Muscle layer of duodenum (tissue), 2 donors: ENCODE measurements at regions not wholly inside any gene's neighbourhood (a gene's known extent, or its start where the extent isn't known, plus 50 kb on each side); places are given as distances from the start of the nearest gene placed in this dataset.

Experiments used
- H3K27ac ChIP-seq: one replicate; pipeline ENCODE4 v1.7.0; 2013; ENCODE audit warnings: mild to moderate bottlenecking, low read length
- H3K27me3 ChIP-seq: one replicate; pipeline ENCODE4 v1.7.0; 2013; ENCODE audit warnings: low read depth, mild to moderate bottlenecking, control low read depth, low read length
- H3K36me3 ChIP-seq, 2 donors: one replicate each; pipeline ENCODE4 v1.7.0; 2013; ENCODE audit warnings: low read length in 2 of 2, control low read depth in 1 of 2, mild to moderate bottlenecking in 1 of 2; ENCODE audit not compliant: insufficient read depth in 2 of 2, control insufficient read depth in 1 of 2
- H3K4me1 ChIP-seq, 2 donors: one replicate each; pipeline ENCODE4 v1.7.0; 2013; ENCODE audit warnings: low read length in 2 of 2, mild to moderate bottlenecking in 2 of 2, control low read depth in 1 of 2, moderate library complexity in 1 of 2; ENCODE audit not compliant: insufficient read depth in 2 of 2, control insufficient read depth in 1 of 2
- H3K4me3 ChIP-seq, 2 donors: one replicate each; pipeline ENCODE4 v1.7.0; 2013; ENCODE audit warnings: low read length in 2 of 2, low read depth in 1 of 2, mild to moderate bottlenecking in 1 of 2
- H3K9me3 ChIP-seq, 2 donors: one replicate each; pipeline ENCODE4 v1.7.0; 2013; ENCODE audit warnings: low read length in 2 of 2, control low read depth in 1 of 2, mild to moderate bottlenecking in 1 of 2; ENCODE audit not compliant: control insufficient read depth in 1 of 2
- donor health status: healthy.

DNA sequence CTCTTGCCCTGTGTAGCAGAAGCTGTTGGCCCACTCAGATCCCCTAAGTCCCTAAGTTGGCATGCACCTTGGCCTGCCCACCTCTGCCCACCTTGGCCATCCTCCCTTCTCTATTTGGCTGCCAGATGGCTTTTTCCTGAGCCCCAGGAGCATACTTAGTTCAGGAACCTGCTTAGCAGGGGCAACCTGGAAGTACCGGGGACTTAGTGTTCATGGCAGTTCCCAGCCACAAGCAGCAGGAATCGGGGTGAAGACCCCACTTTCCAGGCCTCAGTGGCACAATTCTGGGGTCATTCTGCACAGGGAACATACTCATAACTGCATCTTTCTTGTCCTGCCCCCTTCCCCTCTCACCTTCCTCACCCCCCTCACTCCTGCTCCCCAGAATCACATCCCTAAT, 158.0 kb upstream of the PMEPA1 start:
- no peaks in the 10 kb centered on the region for H3K9me3 ChIP-seq
- H3K27me3 ChIP-seq: no peaks in the 10 kb centered on the region

GRCh38 chr20:57867181-57867803, 157.5 kb upstream of the PMEPA1 start:
- Histone ChIP-seq H3K4me3 (no peak overlapping the region), H3K36me3 (no peaks in the 10 kb centered on the region), H3K27ac (no peak overlapping the region), H3K27me3 (no peaks in the 10 kb centered on the region), H3K9me3 (no peaks in the 10 kb centered on the region), H3K4me1 (no peaks in the 10 kb centered on the region)

More for the DNA sequence above, 158.0 kb upstream of the PMEPA1 start:
- H3K4me1 ChIP-seq: no peaks in the 10 kb centered on the region
- H3K4me3 ChIP-seq: no peak overlapping the region
- no peak overlapping the region for H3K27ac ChIP-seq
- H3K36me3 ChIP-seq: no peaks in the 10 kb centered on the region

- Histone ChIP-seq H3K27me3 (no peaks in the 10 kb centered on the region), H3K27ac (no peak overlapping the region), H3K4me1 (no peaks in the 10 kb centered on the region), H3K9me3 (no peaks in the 10 kb centered on the region), H3K4me3 (no peak overlapping the region), H3K36me3 (no peaks in the 10 kb centered on the region)
Observed at GRCh38 chr20:57866250-57867106, 156.7 kb upstream of the PMEPA1 start.

DNA sequence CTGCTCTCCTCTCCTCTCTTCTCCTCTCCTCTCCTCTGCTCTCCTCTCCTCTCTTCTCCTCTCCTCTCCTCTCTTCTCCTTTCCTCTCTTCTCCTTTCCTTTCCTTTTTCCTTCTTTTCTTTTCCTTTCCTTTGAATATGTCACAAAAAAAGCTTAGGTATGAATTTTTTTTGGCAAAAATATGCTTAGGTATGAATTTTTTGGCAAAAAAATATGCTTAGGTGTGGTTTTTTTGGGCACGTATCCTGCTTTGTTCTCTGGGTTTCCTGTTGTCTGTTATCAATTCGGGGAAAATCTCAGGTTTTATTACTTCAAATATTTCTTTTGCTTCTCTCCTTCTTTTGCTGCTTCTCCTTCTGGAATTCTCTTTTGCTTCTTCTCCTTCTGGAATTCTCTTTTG, 155.5 kb upstream of the PMEPA1 start:
- H3K36me3 ChIP-seq: no peaks in the 10 kb centered on the region
- no peaks in the 10 kb centered on the region for H3K9me3 ChIP-seq
- H3K4me3 ChIP-seq: no peak overlapping the region
- no peaks in the 10 kb centered on the region for H3K4me1 ChIP-seq
- no peaks in the 10 kb centered on the region for H3K27me3 ChIP-seq
- H3K27ac ChIP-seq: no peak overlapping the region

DNA sequence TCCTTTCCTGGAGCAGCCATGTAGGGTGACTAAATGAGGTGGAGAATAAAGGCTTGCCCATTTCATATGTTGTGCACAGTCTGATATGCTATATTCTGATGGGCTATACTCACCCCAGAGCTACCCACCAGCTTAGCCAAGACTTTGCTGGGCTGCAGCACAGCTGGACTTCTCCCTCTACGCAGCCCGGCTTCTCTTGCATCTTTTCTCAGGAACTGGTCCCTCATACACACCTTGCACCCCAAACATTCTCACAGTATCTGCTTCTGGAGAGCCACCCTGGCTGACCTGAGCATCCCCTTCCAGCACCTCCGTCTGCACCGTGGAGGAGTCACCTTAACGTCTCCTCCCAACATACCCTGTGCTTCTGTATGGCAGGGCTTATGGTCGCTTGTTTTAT, 150.8 kb upstream of the PMEPA1 start:
- Histone ChIP-seq H3K36me3 (no peaks in the 10 kb centered on the region), H3K27me3 (no peaks in the 10 kb centered on the region), H3K4me3 (no peak overlapping the region), H3K27ac (no peak overlapping the region), H3K9me3 (no peaks in the 10 kb centered on the region), H3K4me1 (no peaks in the 10 kb centered on the region)

- Histone ChIP-seq H3K4me3 (no peak overlapping the region), H3K4me1 (no peaks in the 10 kb centered on the region), H3K27ac (no peak overlapping the region), H3K36me3 (no peaks in the 10 kb centered on the region), H3K9me3 (no peaks in the 10 kb centered on the region), H3K27me3 (no peaks in the 10 kb centered on the region)
Observed at GRCh38 chr20:57857969-57858368, 148.2 kb upstream of the PMEPA1 start.

- Histone ChIP-seq H3K27ac (no peak overlapping the region), H3K4me1 (no peaks in the 10 kb centered on the region), H3K4me3 (no peak overlapping the region), H3K9me3 (no peaks in the 10 kb centered on the region), H3K27me3 (no peaks in the 10 kb centered on the region), H3K36me3 (no peaks in the 10 kb centered on the region)
Observed at GRCh38 chr20:57857118-57857517, 147.3 kb upstream of the PMEPA1 start.

DNA sequence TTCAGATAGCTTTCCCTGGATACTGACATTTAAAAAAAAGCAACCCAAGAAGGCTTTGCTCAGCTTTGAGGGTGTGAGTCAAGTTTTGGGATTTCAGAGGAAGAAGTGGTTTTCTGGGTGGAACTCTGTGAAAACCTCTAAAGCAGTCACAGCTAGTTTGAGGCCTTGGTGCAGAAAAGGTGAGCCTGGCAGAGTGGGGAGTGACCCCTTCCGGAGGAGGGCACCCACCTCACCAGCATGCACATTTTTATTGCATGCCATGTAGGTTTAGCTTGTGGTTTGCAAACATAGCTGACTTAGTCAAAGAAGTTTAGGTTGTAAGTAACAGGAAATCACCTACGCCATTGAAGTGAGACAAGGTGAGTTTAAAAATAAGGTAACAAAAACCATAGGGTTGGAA, 146.8 kb upstream of the PMEPA1 start:
- no peaks in the 10 kb centered on the region for H3K4me1 ChIP-seq
- no peaks in the 10 kb centered on the region for H3K9me3 ChIP-seq
- H3K36me3 ChIP-seq: no peaks in the 10 kb centered on the region
- H3K27ac ChIP-seq: no peak overlapping the region
- H3K4me3 ChIP-seq: no peak overlapping the region
- H3K27me3 ChIP-seq: no peaks in the 10 kb centered on the region

- no peak overlapping the region for H3K27ac ChIP-seq
- no peaks in the 10 kb centered on the region for H3K4me1 ChIP-seq
- H3K27me3 ChIP-seq: no peaks in the 10 kb centered on the region
- no peaks in the 10 kb centered on the region for H3K36me3 ChIP-seq
- H3K4me3 ChIP-seq: no peak overlapping the region
- H3K9me3 ChIP-seq: no peaks in the 10 kb centered on the region
Observed at GRCh38 chr20:57851796-57852195, 142.0 kb upstream of the PMEPA1 start.

GRCh38 chr20:57851025-57851682, 141.3 kb upstream of the PMEPA1 start:
- Histone ChIP-seq H3K4me3 (no peak overlapping the region), H3K4me1 (no peaks in the 10 kb centered on the region), H3K36me3 (no peaks in the 10 kb centered on the region), H3K27me3 (no peaks in the 10 kb centered on the region), H3K27ac (no peak overlapping the region), H3K9me3 (no peaks in the 10 kb centered on the region)

DNA sequence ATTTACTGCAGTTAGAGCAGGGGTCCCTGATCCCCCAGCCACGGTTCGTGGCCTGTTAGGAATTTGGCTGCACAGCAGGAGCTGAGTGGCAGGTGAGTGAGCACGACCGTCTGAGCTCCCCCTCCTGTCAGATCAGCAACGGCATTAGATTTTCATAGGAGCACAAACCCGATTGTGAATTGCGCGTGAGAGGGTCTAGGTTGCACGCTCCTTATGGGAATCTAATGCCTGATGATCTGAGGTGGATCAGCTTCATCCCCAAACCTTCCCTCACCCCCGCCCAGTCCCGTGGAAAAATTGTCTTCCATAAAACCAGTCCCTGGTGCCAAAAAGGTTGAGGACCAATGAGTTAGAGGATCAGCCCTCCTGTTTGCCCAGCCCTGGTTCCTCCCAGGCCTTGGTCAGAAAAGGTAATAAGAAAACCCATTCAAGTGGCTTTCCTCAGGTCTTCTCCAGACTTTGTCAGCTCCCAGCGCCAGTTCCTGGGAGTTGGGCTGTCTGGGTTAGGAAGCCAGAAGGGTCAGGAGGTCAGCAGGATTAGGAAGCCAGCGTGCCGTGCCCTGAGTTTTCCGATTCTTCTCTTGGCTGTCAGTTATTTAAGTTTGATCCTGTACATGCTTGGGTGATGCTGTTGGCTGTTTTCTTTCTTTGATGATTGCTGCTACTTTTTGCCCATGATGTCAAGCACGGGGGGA, 139.9 kb upstream of the PMEPA1 start:
- no peak overlapping the region for H3K4me3 ChIP-seq
- H3K27me3 ChIP-seq: no peaks in the 10 kb centered on the region
- no peak overlapping the region for H3K27ac ChIP-seq
- H3K9me3 ChIP-seq: no peaks in the 10 kb centered on the region
- H3K36me3 ChIP-seq: no peaks in the 10 kb centered on the region
- no peaks in the 10 kb centered on the region for H3K4me1 ChIP-seq
